ENCODE measurements at regions not wholly inside any gene's neighbourhood (a gene's known extent, or its start where the extent isn't known, plus 50 kb on each side); places are given as distances from the start of the nearest gene placed in this dataset.

DNA sequence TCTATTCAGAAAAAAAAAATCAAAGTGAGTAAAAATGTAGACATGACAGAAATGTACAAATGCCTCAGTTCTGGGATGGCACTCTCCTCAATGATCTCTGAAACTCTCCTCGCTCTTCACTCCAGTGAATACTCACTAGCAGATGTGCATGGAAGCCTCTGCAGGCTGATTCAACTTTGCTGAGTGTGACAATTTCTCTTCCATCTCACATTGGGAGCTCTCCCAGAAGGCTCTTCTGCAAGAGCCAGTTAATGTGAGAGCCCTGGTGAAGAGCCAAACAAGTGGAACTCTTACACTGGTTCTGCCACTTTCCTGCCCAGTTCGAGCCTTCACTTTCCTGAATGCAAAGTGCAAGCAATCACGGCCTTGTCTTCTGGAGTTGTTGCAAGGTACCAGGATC is 147.1 kb upstream of the IRX6 start:
- TF ChIP-seq, protein P1, sequence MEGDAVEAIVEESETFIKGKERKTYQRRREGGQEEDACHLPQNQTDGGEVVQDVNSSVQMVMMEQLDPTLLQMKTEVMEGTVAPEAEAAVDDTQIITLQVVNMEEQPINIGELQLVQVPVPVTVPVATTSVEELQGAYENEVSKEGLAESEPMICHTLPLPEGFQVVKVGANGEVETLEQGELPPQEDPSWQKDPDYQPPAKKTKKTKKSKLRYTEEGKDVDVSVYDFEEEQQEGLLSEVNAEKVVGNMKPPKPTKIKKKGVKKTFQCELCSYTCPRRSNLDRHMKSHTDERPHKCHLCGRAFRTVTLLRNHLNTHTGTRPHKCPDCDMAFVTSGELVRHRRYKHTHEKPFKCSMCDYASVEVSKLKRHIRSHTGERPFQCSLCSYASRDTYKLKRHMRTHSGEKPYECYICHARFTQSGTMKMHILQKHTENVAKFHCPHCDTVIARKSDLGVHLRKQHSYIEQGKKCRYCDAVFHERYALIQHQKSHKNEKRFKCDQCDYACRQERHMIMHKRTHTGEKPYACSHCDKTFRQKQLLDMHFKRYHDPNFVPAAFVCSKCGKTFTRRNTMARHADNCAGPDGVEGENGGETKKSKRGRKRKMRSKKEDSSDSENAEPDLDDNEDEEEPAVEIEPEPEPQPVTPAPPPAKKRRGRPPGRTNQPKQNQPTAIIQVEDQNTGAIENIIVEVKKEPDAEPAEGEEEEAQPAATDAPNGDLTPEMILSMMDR (conservative IDR thresholded peaks at IDR 0.05), result no peak
- TF ChIP-seq EZH2 (IDR thresholded peaks at IDR 0.05; ENCODE audit: low read depth), result no peak
- CTCF ChIA-PET, result no interaction called here
- Histone ChIP-seq H3K27me3 (ENCODE audit: insufficient read depth, low read depth) (0 out of 2 replicates have a peak, but pooled peaks cover 6% of the 10 kb centered on the region), H4K20me1 (ENCODE audit: insufficient read depth) (no peaks in the 10 kb centered on the region), H3K9me3 (ENCODE audit: insufficient read depth, low read depth) (no peaks in the 10 kb centered on the region), H3K79me2 (ENCODE audit: low read depth) (no peaks in the 10 kb centered on the region), H2AFZ (no peak overlapping the region), H3K4me2 (no peak overlapping the region), H3F3A (ENCODE audit: insufficient read depth, low read depth) (no peaks in the 10 kb centered on the region), H3K4me3 (no peak overlapping the region), H3K27ac (no peak overlapping the region), H3K4me1 (replicated peaks; ENCODE audit: insufficient read depth) (no peaks in the 10 kb centered on the region), H3K36me3 (ENCODE audit: low read depth) (no peaks in the 10 kb centered on the region), H3K9me2 (ENCODE audit: insufficient read depth) (no peaks in the 10 kb centered on the region)
- no TSS peak for BruUV-seq (replicated peaks)
- intact Hi-C loops (cut with micrococcal nuclease; ENCODE audit: unreplicated experiment), result no loop called here
- POLR2A ChIA-PET (ENCODE audit: unreplicated experiment), result no interaction called here
- no peak for DNase-seq

DNA sequence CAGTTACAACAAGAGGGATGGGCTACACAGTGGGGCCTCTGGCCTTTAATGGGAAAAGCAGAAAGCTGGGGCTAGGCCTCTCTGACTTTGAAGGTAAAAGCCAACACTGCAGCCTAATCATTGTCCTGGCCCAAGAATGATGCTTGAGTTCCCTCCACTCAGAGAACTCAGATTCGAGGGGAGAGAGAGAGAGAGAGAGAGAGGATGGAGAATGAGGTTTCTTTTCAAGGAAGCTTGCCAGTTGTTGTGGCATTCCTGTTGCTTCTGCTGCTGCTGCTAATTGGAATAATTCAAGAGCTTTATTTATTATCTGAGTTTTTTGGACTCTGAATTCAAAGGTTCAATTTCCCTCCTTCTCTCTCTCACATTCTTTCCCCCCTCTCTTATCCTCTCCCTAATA is 144.6 kb upstream of the IRX6 start:
- no peak for DNase-seq
- no peak for TF ChIP-seq EZH2 (IDR thresholded peaks at IDR 0.05; ENCODE audit: low read depth)
- TF ChIP-seq, protein P1 (conservative IDR thresholded peaks at IDR 0.05), result no peak
- POLR2A ChIA-PET (ENCODE audit: unreplicated experiment), result no interaction called here

GRCh38 chr16:55179852-55180585 is 144.0 kb upstream of the IRX6 start:
- Histone ChIP-seq H3K4me3 (no peak overlapping the region), H3F3A (ENCODE audit: insufficient read depth, low read depth) (no peaks in the 10 kb centered on the region), H3K9me3 (ENCODE audit: insufficient read depth, low read depth) (no peaks in the 10 kb centered on the region), H3K9me2 (ENCODE audit: insufficient read depth) (no peaks in the 10 kb centered on the region), H3K27me3 (ENCODE audit: insufficient read depth, low read depth) (peaks cover 34% of the 10 kb centered on the region), H3K27ac (no peak overlapping the region), H4K20me1 (ENCODE audit: insufficient read depth) (no peaks in the 10 kb centered on the region), H3K4me2 (no peak overlapping the region), H3K79me2 (ENCODE audit: low read depth) (no peaks in the 10 kb centered on the region), H3K36me3 (ENCODE audit: low read depth) (no peaks in the 10 kb centered on the region), H3K4me1 (replicated peaks; ENCODE audit: insufficient read depth) (no peaks in the 10 kb centered on the region), H2AFZ (no peak overlapping the region)
- TF ChIP-seq, protein P1 (conservative IDR thresholded peaks at IDR 0.05), result no peak
- no peak for TF ChIP-seq EZH2 (IDR thresholded peaks at IDR 0.05; ENCODE audit: low read depth)
- CTCF ChIA-PET, result no interaction called here
- no TSS peak for BruUV-seq (replicated peaks)
- no peak for DNase-seq
- POLR2A ChIA-PET (ENCODE audit: unreplicated experiment), result no interaction called here
- intact Hi-C loops (cut with micrococcal nuclease; ENCODE audit: unreplicated experiment), result no loop called here

More for the DNA sequence above, 144.6 kb upstream of the IRX6 start:
- Histone ChIP-seq H3K4me2 (no peak overlapping the region), H3K9me3 (ENCODE audit: insufficient read depth, low read depth) (no peaks in the 10 kb centered on the region), H3K4me1 (replicated peaks; ENCODE audit: insufficient read depth) (no peaks in the 10 kb centered on the region), H2AFZ (no peak overlapping the region), H3K27me3 (ENCODE audit: insufficient read depth, low read depth) (peaks cover 28% of the 10 kb centered on the region), H3K36me3 (ENCODE audit: low read depth) (no peaks in the 10 kb centered on the region), H3K9me2 (ENCODE audit: insufficient read depth) (no peaks in the 10 kb centered on the region), H3K4me3 (no peak overlapping the region), H3K27ac (no peak overlapping the region), H3K79me2 (ENCODE audit: low read depth) (no peaks in the 10 kb centered on the region), H3F3A (ENCODE audit: insufficient read depth, low read depth) (no peaks in the 10 kb centered on the region), H4K20me1 (ENCODE audit: insufficient read depth) (no peaks in the 10 kb centered on the region)
- intact Hi-C loops (cut with micrococcal nuclease; ENCODE audit: unreplicated experiment), result no loop called here
- CTCF ChIA-PET, result no interaction called here
- BruUV-seq (replicated peaks), result no TSS peak
